Transverse colon (tissue), 4 donors: ENCODE measurements at regions not wholly inside any gene's neighbourhood (a gene's known extent, or its start where the extent isn't known, plus 50 kb on each side); places are given as distances from the start of the nearest gene placed in this dataset.
"Not testable (repeated sequence)": the region's sequence is repeated elsewhere in the genome, so short reads cannot be mapped to it uniquely, and the experiment has no call there.

ENCODE experiments used
- DNase-seq: peaks from one replicate; pipeline ENCODE4 v3.0.0-alpha.2; 2019
- H3K27ac ChIP-seq, 4 donors: fragments of 200-600 bp; sonication (generic); 2 replicates each; pipeline ENCODE4 v1.5.1; 2016 to 2018; ENCODE audit warnings: inconsistent platforms in 4 of 4
- H3K27me3 ChIP-seq: fragments of 200-600 bp; sonication (generic); 2 replicates; pipeline ENCODE4 v1.5.1; 2017; ENCODE audit warnings: inconsistent platforms
- H3K36me3 ChIP-seq, 4 donors: fragments of 200-600 bp; sonication (generic); 2 replicates each; pipeline ENCODE4 v1.5.1; 2017 to 2019; ENCODE audit warnings: inconsistent platforms in 4 of 4
- H3K4me1 ChIP-seq, 4 donors: fragments of 200-600 bp; sonication (generic); 2 replicates each; pipeline ENCODE4 v1.5.1; 2017 to 2020; ENCODE audit warnings: inconsistent platforms in 4 of 4
- H3K4me3 ChIP-seq, 4 donors: fragments of 200-600 bp; sonication (generic); 1 replicate in 1 of 4; 2 replicates in 3 of 4; pipeline versions ENCODE4 v1.5.1 to v1.6.1; 2017 to 2019; ENCODE audit warnings: inconsistent platforms in 4 of 4
- H3K9me3 ChIP-seq, 2 donors: fragments of 200-600 bp; sonication (generic); 2 replicates each; pipeline ENCODE4 v1.5.1; 2017 to 2019; ENCODE audit warnings: inconsistent platforms in 2 of 2
- EP300 ChIP-seq: sonication (generic); formaldehyde crosslinking; IDR thresholded peaks from one replicate; pipeline ENCODE4 v1.6.1; 2017; ENCODE audit warnings: antibody characterized with exemption, low read depth
- POLR2A ChIP-seq: fragments of 450-650 bp; IDR thresholded peaks from one replicate; pipeline ENCODE4 v1.6.1; 2016; ENCODE audit warnings: antibody characterized with exemption, mild to moderate bottlenecking, moderate library complexity
- POLR2AphosphoS5 ChIP-seq, 3 donors: sonication (generic); formaldehyde crosslinking; IDR thresholded peaks; one replicate each; pipeline ENCODE4 v1.6.1; 2016; ENCODE audit warnings: antibody characterized with exemption in 3 of 3
- WGBS, 2 donors: methylation state at CpG; one replicate each; pipeline ENCODE4 v1.1.5; 2018; ENCODE audit warnings: low coverage in 1 of 2; 5-methylcytosine and 5-hydroxymethylcytosine counted together
- in situ Hi-C, 4 donors: fragments of 200-750 bp; cut with MboI; loops; one replicate each; pipeline versions ENCODE4 v1.15.0 to v1.15.1; 2017; ENCODE audit warnings: low sequenced_read_pairs in 3 of 4, low pct_ligation_motif_present in 1 of 4, low pct_unique_long_range_greater_than_20kb in 1 of 4
- intact Hi-C: fragments of 100-400 bp; cut with DNase I; formaldehyde crosslinking; loops from one replicate; pipeline ENCODE4 v1.15.1; 2023; ENCODE audit warnings: low total_unique reads
- TF ChIP-seq, protein P1 (sequence below), 5 experiments: fragments of 200-600 bp in 3 of 5; fragments of 450-650 bp in 2 of 5; sonication (generic) in 3 of 5; IDR thresholded peaks; 1 replicate in 2 of 5; 2 replicates in 3 of 5; pipeline ENCODE4 v1.5.1; 2016 to 2017; ENCODE audit warnings: antibody characterized with exemption in 5 of 5, inconsistent platforms in 3 of 5, mild to moderate bottlenecking in 2 of 5, moderate library complexity in 1 of 5

DNA sequence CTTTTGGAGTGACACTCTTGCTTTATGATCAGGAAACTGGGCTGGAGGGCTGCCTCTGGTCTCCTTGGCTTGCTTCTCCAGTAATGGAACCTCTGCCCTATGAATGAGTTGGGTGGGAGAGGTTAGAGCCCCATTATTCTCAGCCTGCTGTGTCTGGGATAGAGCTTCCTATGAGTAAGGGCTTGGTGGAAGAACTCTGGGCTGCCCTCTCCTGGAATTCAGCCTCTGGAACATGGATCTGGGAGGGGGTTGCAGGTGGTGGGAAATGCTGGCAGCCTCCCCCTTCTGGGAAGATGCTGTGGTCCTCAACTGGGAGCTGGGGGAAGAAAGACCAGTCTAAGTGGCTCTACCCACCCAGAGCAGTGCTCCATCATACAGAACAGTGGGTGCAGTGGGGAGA is 81.8 kb upstream of the SYN3 start:
- no peaks in the 10 kb centered on the region for H3K36me3 ChIP-seq
- TF ChIP-seq POLR2A = no peak
- TF ChIP-seq, protein P1, sequence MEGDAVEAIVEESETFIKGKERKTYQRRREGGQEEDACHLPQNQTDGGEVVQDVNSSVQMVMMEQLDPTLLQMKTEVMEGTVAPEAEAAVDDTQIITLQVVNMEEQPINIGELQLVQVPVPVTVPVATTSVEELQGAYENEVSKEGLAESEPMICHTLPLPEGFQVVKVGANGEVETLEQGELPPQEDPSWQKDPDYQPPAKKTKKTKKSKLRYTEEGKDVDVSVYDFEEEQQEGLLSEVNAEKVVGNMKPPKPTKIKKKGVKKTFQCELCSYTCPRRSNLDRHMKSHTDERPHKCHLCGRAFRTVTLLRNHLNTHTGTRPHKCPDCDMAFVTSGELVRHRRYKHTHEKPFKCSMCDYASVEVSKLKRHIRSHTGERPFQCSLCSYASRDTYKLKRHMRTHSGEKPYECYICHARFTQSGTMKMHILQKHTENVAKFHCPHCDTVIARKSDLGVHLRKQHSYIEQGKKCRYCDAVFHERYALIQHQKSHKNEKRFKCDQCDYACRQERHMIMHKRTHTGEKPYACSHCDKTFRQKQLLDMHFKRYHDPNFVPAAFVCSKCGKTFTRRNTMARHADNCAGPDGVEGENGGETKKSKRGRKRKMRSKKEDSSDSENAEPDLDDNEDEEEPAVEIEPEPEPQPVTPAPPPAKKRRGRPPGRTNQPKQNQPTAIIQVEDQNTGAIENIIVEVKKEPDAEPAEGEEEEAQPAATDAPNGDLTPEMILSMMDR (IDR thresholded peaks at IDR 0.05) = no peak
- TF ChIP-seq POLR2AphosphoS5 (IDR thresholded peaks at IDR 0.05) = no peak
- no peak for TF ChIP-seq EP300
- H3K27me3 ChIP-seq = no peaks in the 10 kb centered on the region
- no peaks in the 10 kb centered on the region for H3K9me3 ChIP-seq
- H3K4me3 ChIP-seq = no peak overlapping the region
- DNase-seq = no peak
- in situ Hi-C loops = no loop called here
- no peaks in the 10 kb centered on the region for H3K4me1 ChIP-seq
- no peak overlapping the region for H3K27ac ChIP-seq
- intact Hi-C loops = no loop called here

DNA sequence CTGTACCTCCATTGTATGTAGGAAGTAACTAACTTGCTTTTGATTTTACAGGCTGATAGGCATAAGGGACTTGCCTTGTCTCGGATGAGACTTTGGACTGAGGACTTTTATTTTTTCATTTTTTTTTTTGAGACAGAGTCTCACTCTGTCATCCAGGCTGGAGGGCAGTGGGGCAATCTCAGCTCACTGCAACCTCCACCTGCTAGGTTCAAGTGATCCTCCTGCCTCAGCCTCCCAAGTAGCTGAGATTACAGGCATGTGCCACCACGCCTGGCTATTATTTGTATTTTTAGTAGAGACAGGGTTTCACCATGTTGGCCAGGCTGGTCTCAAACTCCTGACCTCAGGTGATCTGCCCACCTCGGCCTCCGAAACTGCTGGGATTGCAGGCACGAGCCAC is 80.2 kb upstream of the SYN3 start:
- H3K27me3 ChIP-seq, H3K9me3 ChIP-seq, H3K4me3 ChIP-seq, intact Hi-C loops, in situ Hi-C loops, H3K27ac ChIP-seq, H3K4me1 ChIP-seq, H3K36me3 ChIP-seq, DNase-seq: not testable (repeated sequence)
- 38 to 60% methylated on average over 1 to 5 of the region's 5 CpGs for WGBS, 2 donors

DNA sequence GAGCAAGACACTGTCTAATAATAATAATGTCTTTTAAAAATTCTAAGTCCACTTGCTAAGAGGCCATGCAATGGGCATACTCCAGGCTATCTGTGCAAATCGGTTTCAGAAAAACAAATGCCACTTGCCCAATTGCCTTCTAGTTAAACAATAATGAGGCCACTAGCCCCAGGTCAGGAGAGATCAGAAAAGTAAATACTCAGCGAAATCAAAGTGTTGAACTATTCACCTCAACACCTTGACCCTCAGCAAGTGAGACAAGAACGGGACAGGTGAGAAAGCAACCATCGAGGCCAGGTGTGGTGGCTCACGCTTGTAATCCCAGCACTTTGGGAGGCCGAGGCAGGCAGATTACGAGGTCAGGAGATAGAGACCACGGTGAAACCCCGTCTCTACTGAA is 72.3 kb upstream of the SYN3 start:
- no peaks in the 10 kb centered on the region for H3K27me3 ChIP-seq
- no peaks in the 10 kb centered on the region for H3K9me3 ChIP-seq
- TF ChIP-seq POLR2A (no peak), POLR2AphosphoS5 (IDR thresholded peaks at IDR 0.05) (no peak), EP300 (no peak)
- TF ChIP-seq, protein P1 (IDR thresholded peaks at IDR 0.05) = no peak
- intact Hi-C loops (no loop called here), in situ Hi-C loops (no loop called here)
- no peak for DNase-seq
- H3K4me3 ChIP-seq = no peak overlapping the region
- H3K4me1 ChIP-seq = no peaks in the 10 kb centered on the region
- WGBS, 2 donors = 40 to 82% methylated on average over 2 to 9 of the region's 9 CpGs
- no peak overlapping the region for H3K27ac ChIP-seq
- H3K36me3 ChIP-seq = no peaks in the 10 kb centered on the region

DNA sequence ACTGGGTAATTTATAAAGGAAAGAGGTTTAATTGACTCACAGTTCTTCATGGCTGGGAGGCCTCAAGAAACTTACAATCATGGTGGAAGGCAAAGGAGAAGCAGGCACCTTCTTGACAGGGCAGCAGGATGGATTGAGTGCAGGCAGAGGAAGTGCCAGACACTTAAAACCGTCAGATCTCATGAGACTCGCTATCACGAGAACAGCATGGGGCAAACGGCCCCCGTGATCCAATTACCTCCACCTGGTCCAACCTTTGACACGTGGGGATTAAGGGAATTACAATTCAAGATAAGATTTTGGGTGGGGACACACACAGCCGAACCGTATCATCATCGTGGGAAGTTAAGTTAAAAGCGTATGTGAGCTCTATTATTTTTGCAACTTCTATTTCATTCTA is 71.4 kb upstream of the SYN3 start:
- in situ Hi-C loops (no loop called here), intact Hi-C loops (no loop called here)
- H3K27ac ChIP-seq = no peak overlapping the region
- H3K36me3 ChIP-seq = no peaks in the 10 kb centered on the region
- H3K4me1 ChIP-seq = no peaks in the 10 kb centered on the region
- no peaks in the 10 kb centered on the region for H3K27me3 ChIP-seq
- WGBS, 2 donors = 47 to 48% methylated on average over 10 of the region's 10 CpGs
- DNase-seq = no peak
- no peak overlapping the region for H3K4me3 ChIP-seq
- TF ChIP-seq POLR2A (no peak), EP300 (no peak), POLR2AphosphoS5 (IDR thresholded peaks at IDR 0.05) (no peak)
- TF ChIP-seq, protein P1 (IDR thresholded peaks at IDR 0.05) = no peak
- no peaks in the 10 kb centered on the region for H3K9me3 ChIP-seq

DNA sequence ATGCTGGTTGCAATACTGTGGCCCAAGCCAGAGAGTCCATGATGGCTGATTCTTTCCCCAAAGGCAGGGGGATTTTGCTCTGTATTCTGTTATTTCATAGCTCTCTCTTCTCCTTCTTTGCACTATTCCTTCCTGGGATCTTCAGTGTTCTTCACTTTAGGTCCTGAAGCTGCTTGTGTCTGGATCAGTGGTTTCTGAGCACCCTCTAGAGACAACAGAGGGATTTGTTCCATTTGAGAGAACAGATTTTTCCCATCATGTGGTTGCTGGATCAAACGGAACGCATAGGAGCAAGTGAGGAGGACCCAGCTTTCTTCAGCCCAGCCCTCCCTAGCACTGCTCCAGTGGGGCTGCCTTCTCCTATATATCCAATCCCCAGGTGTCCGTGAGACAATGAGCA is 68.7 kb upstream of the SYN3 start:
- H3K27me3 ChIP-seq = no peaks in the 10 kb centered on the region
- TF ChIP-seq EP300 (no peak), POLR2A (no peak), POLR2AphosphoS5 (IDR thresholded peaks at IDR 0.05) (no peak)
- TF ChIP-seq, protein P1 (IDR thresholded peaks at IDR 0.05) = no peak
- 25% methylated on average over 3 of the region's 3 CpGs; no CpG with 5 or more reads in 1 of the 2 donors for WGBS, 2 donors
- no peaks in the 10 kb centered on the region for H3K4me1 ChIP-seq
- H3K36me3 ChIP-seq = no peaks in the 10 kb centered on the region
- no peak overlapping the region for H3K27ac ChIP-seq
- H3K9me3 ChIP-seq = no peaks in the 10 kb centered on the region
- intact Hi-C loops = no loop called here
- in situ Hi-C loops = no loop called here
- H3K4me3 ChIP-seq = no peak overlapping the region
- no peak for DNase-seq
